SK-MEL-5 (cell line): ENCODE measurements at regions not wholly inside any gene's neighbourhood (a gene's known extent, or its start where the extent isn't known, plus 50 kb on each side); places are given as distances from the start of the nearest gene placed in this dataset.
"Not testable (repeated sequence)": the region's sequence is repeated elsewhere in the genome, so short reads cannot be mapped to it uniquely, and the experiment has no call there.

Experiments used
- DNase-seq: peaks from one replicate; pipeline ENCODE4 v3.0.0-alpha.2; 2016; ENCODE audit warnings: low read depth, low spot score
- in situ Hi-C: cut with HindIII; loops from 2 replicates; pipeline ENCODE4 v1.10.0; 2016; ENCODE audit warnings: low sequenced_read_pairs, high pct_unique_total_duplicates, low pct_unique_long_range_greater_than_20kb

- in situ Hi-C loops = no loop called here
- no peak for DNase-seq
Measured at GRCh38 chr2:4972472-4972871, 719.7 kb upstream of the SOX11 start.

- no peak for DNase-seq
- in situ Hi-C loops = no loop called here
Measured at GRCh38 chr2:4973354-4973753, 718.8 kb upstream of the SOX11 start.

GRCh38 chr2:4973973-4974372 is 718.2 kb upstream of the SOX11 start:
- in situ Hi-C loops = no loop called here
- DNase-seq = no peak

GRCh38 chr2:4976407-4976806 is 715.8 kb upstream of the SOX11 start:
- in situ Hi-C loops = no loop called here
- DNase-seq = no peak

- DNase-seq = no peak
- in situ Hi-C loops = no loop called here
Measured at GRCh38 chr2:4979111-4979510, 713.1 kb upstream of the SOX11 start.

- in situ Hi-C loops = no loop called here
- DNase-seq = no peak
Measured at GRCh38 chr2:4980995-4981394, 711.2 kb upstream of the SOX11 start.

- no peak for DNase-seq
- in situ Hi-C loops = no loop called here
Measured at GRCh38 chr2:4981802-4982409, 710.3 kb upstream of the SOX11 start.

- DNase-seq, in situ Hi-C loops: not testable (repeated sequence)
Measured at GRCh38 chr2:4988444-4988843, 703.7 kb upstream of the SOX11 start.

- in situ Hi-C loops = no loop called here
- peak; percentile 34 for DNase-seq
Measured at GRCh38 chr2:4992226-4992625, 700.0 kb upstream of the SOX11 start.

- no peak for DNase-seq
- in situ Hi-C loops = no loop called here
Measured at GRCh38 chr2:4995466-4995865, 696.7 kb upstream of the SOX11 start.

GRCh38 chr2:5007596-5007995 is 684.6 kb upstream of the SOX11 start:
- DNase-seq = peak; percentile 46
- in situ Hi-C loops = no loop called here

- in situ Hi-C loops = no loop called here
Measured at GRCh38 chr2:5019324-5019723, 672.9 kb upstream of the SOX11 start.

GRCh38 chr2:5020116-5020875 is 671.9 kb upstream of the SOX11 start:
- no peak for DNase-seq

More at GRCh38 chr2:5019324-5019723, 672.9 kb upstream of the SOX11 start:
- no peak for DNase-seq

GRCh38 chr2:5021136-5021535 is 671.0 kb upstream of the SOX11 start:
- DNase-seq = no peak
- in situ Hi-C loops = no loop called here

More at GRCh38 chr2:5020116-5020875, 671.9 kb upstream of the SOX11 start:
- in situ Hi-C loops = no loop called here

- in situ Hi-C loops = no loop called here
- DNase-seq = no peak
Measured at GRCh38 chr2:5022061-5022460, 670.1 kb upstream of the SOX11 start.

GRCh38 chr2:5022708-5023635 is 669.2 kb upstream of the SOX11 start:
- DNase-seq = not testable (repeated sequence)

GRCh38 chr2:5026571-5027234 is 665.5 kb upstream of the SOX11 start:
- in situ Hi-C loops = no loop called here
- DNase-seq = no peak

More at GRCh38 chr2:5022708-5023635, 669.2 kb upstream of the SOX11 start:
- in situ Hi-C loops = not testable (repeated sequence)

- in situ Hi-C loops = no loop called here
Measured at GRCh38 chr2:5035057-5035488, 657.1 kb upstream of the SOX11 start.

More at GRCh38 chr2:5035057-5035488, 657.1 kb upstream of the SOX11 start:
- DNase-seq = no peak
